ENCODE measurements at regions not wholly inside any gene's neighbourhood (a gene's known extent, or its start where the extent isn't known, plus 50 kb on each side); places are given as distances from the start of the nearest gene placed in this dataset.

GRCh38 chr9:108546215-108546614 lies 309.6 kb downstream of the ACTL7B start:
- Histone ChIP-seq H3K27ac (ENCODE audit: low read depth, low read length) (no peak overlapping the region), H3K27me3 (ENCODE audit: control insufficient read depth, low read length) (no peaks in the 10 kb centered on the region), H3K4me1 (ENCODE audit: control insufficient read depth, low read length) (no peaks in the 10 kb centered on the region), H3K4me2 (ENCODE audit: low read length) (no peak overlapping the region), H3K79me2 (ENCODE audit: control insufficient read depth, low read length) (no peaks in the 10 kb centered on the region), H3F3A (ENCODE audit: control insufficient read depth, insufficient read depth) (no peaks in the 10 kb centered on the region), H3K9me3 (ENCODE audit: control insufficient read depth, insufficient read depth, low read length) (no peaks in the 10 kb centered on the region), H3K9me2 (replicated peaks; ENCODE audit: control insufficient read depth, low read length) (no peaks in the 10 kb centered on the region), H4K20me1 (ENCODE audit: control insufficient read depth, insufficient read depth, low read depth, low read length) (no peaks in the 10 kb centered on the region), H3K4me3 (ENCODE audit: low read length) (no peak overlapping the region), H3K36me3 (ENCODE audit: control insufficient read depth, low read length) (no peaks in the 10 kb centered on the region)
- TF ChIP-seq CTCF (IDR thresholded peaks at IDR 0.05; ENCODE audit: low read depth, low read length, poor library complexity, severe bottlenecking) (no peak), EZH2phosphoT487 (IDR thresholded peaks at IDR 0.05; ENCODE audit: borderline replicate concordance, low read length) (no peak)

GRCh38 chr9:108545436-108545835 lies 310.4 kb downstream of the ACTL7B start:
- Histone ChIP-seq H3K79me2 (ENCODE audit: control insufficient read depth, low read length) (no peaks in the 10 kb centered on the region), H3K36me3 (ENCODE audit: control insufficient read depth, low read length) (no peaks in the 10 kb centered on the region), H3F3A (ENCODE audit: control insufficient read depth, insufficient read depth) (no peaks in the 10 kb centered on the region), H3K9me3 (ENCODE audit: control insufficient read depth, insufficient read depth, low read length) (no peaks in the 10 kb centered on the region), H4K20me1 (ENCODE audit: control insufficient read depth, insufficient read depth, low read depth, low read length) (no peaks in the 10 kb centered on the region), H3K4me3 (ENCODE audit: low read length) (no peak overlapping the region), H3K27me3 (ENCODE audit: control insufficient read depth, low read length) (no peaks in the 10 kb centered on the region), H3K4me1 (ENCODE audit: control insufficient read depth, low read length) (no peaks in the 10 kb centered on the region), H3K27ac (ENCODE audit: low read depth, low read length) (no peak overlapping the region), H3K9me2 (replicated peaks; ENCODE audit: control insufficient read depth, low read length) (no peaks in the 10 kb centered on the region), H3K4me2 (ENCODE audit: low read length) (no peak overlapping the region)
- TF ChIP-seq EZH2phosphoT487 (IDR thresholded peaks at IDR 0.05; ENCODE audit: borderline replicate concordance, low read length) (no peak), CTCF (IDR thresholded peaks at IDR 0.05; ENCODE audit: low read depth, low read length, poor library complexity, severe bottlenecking) (no peak)

- Histone ChIP-seq H3K27me3 (ENCODE audit: control insufficient read depth, low read length) (no peaks in the 10 kb centered on the region), H3F3A (ENCODE audit: control insufficient read depth, insufficient read depth) (no peaks in the 10 kb centered on the region), H3K4me2 (ENCODE audit: low read length) (no peak overlapping the region), H4K20me1 (ENCODE audit: control insufficient read depth, insufficient read depth, low read depth, low read length) (no peaks in the 10 kb centered on the region), H3K4me3 (ENCODE audit: low read length) (no peak overlapping the region), H3K79me2 (ENCODE audit: control insufficient read depth, low read length) (no peaks in the 10 kb centered on the region), H3K4me1 (ENCODE audit: control insufficient read depth, low read length) (no peaks in the 10 kb centered on the region), H3K9me2 (replicated peaks; ENCODE audit: control insufficient read depth, low read length) (no peaks in the 10 kb centered on the region), H3K9me3 (ENCODE audit: control insufficient read depth, insufficient read depth, low read length) (no peaks in the 10 kb centered on the region), H3K27ac (ENCODE audit: low read depth, low read length) (no peak overlapping the region), H3K36me3 (ENCODE audit: control insufficient read depth, low read length) (no peaks in the 10 kb centered on the region)
- TF ChIP-seq CTCF (IDR thresholded peaks at IDR 0.05; ENCODE audit: low read depth, low read length, poor library complexity, severe bottlenecking) (no peak), EZH2phosphoT487 (IDR thresholded peaks at IDR 0.05; ENCODE audit: borderline replicate concordance, low read length) (no peak)
These were observed 310.9 kb downstream of the ACTL7B start for GRCh38 chr9:108544866-108545265.
